DND-41 (cell line): ENCODE measurements at regions not wholly inside any gene's neighbourhood (a gene's known extent, or its start where the extent isn't known, plus 50 kb on each side); places are given as distances from the start of the nearest gene placed in this dataset.
A peak's percentile ranks its signal among the peaks of the same experiment; 100 is the strongest.

Experiments
- CTCF ChIP-seq: IDR thresholded peaks from 2 replicates; pipeline ENCODE4 v1.5.1; 2012; ENCODE audit warnings: borderline replicate concordance, low read length, moderate library complexity, mild to moderate bottlenecking; ENCODE audit not compliant: poor library complexity, severe bottlenecking; ENCODE audit errors: extremely low read depth
- EZH2 ChIP-seq: IDR thresholded peaks from 3 replicates; pipeline ENCODE4 v1.6.1; 2012; ENCODE audit warnings: borderline replicate concordance, low read depth, mild to moderate bottlenecking, moderate library complexity, low read length, inconsistent platforms; ENCODE audit not compliant: severe bottlenecking

GRCh38 chr4:135371137-135371536 is 1169.5 kb upstream of the PABPC4L start:
- peak; percentile 39 for TF ChIP-seq CTCF
- TF ChIP-seq EZH2 = no peak
